ENCODE measurements at regions not wholly inside any gene's neighbourhood (a gene's known extent, or its start where the extent isn't known, plus 50 kb on each side); places are given as distances from the start of the nearest gene placed in this dataset.
"Not testable (repeated sequence)": the region's sequence is repeated elsewhere in the genome, so short reads cannot be mapped to it uniquely, and the experiment has no call there.

DNA sequence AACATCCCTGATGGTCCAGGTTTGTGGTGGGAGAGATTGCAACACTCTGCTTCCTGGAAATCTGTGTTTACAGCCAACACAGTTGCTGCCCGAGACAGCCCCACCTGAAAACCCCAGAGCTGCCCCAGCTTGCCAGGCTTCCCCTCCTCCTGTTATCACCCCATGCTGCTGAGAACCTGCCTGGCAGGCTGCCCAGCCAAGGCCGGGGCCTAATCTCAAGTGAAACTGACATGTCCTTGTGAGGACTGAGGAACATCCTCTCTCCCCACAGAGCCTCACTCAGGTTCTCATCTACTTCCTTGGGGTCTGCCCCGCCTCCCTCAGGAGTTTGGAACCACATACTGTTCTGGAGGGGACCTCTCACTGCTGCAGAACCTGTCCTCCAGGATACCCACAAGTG, 358.4 kb downstream of the KCNJ18 start:
- TF ChIP-seq, protein P1, sequence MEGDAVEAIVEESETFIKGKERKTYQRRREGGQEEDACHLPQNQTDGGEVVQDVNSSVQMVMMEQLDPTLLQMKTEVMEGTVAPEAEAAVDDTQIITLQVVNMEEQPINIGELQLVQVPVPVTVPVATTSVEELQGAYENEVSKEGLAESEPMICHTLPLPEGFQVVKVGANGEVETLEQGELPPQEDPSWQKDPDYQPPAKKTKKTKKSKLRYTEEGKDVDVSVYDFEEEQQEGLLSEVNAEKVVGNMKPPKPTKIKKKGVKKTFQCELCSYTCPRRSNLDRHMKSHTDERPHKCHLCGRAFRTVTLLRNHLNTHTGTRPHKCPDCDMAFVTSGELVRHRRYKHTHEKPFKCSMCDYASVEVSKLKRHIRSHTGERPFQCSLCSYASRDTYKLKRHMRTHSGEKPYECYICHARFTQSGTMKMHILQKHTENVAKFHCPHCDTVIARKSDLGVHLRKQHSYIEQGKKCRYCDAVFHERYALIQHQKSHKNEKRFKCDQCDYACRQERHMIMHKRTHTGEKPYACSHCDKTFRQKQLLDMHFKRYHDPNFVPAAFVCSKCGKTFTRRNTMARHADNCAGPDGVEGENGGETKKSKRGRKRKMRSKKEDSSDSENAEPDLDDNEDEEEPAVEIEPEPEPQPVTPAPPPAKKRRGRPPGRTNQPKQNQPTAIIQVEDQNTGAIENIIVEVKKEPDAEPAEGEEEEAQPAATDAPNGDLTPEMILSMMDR (IDR thresholded peaks at IDR 0.05), result not testable (repeated sequence)
- TF ChIP-seq ZFX (IDR thresholded peaks at IDR 0.05; ENCODE audit: borderline replicate concordance), result not testable (repeated sequence)
